GM12892 (cell line): ENCODE measurements at regions not wholly inside any gene's neighbourhood (a gene's known extent, or its start where the extent isn't known, plus 50 kb on each side); places are given as distances from the start of the nearest gene placed in this dataset.
"Not testable (repeated sequence)": the region's sequence is repeated elsewhere in the genome, so short reads cannot be mapped to it uniquely, and the experiment has no call there.

Source experiments
- DNase-seq: peaks from one replicate; pipeline ENCODE4 v3.0.0; 2011; ENCODE audit not compliant: insufficient read length
- FAIRE-seq: peaks from 2 replicates; lab custom pipeline; 2011; peaks lifted over from hg19 to GRCh38; lab: Jason Lieb, UNC
- POLR2A ChIP-seq: IDR thresholded peaks from 2 replicates; pipeline ENCODE4 v1.6.1; 2011; ENCODE audit warnings: low read depth, low read length, control low read depth
- POLR2AphosphoS5 ChIP-seq: IDR thresholded peaks from 2 replicates; pipeline ENCODE4 v1.6.1; 2011; ENCODE audit warnings: low read depth, low read length, control low read depth
- TAF1 ChIP-seq: IDR thresholded peaks from 2 replicates; pipeline ENCODE4 v1.6.1; 2011; ENCODE audit warnings: low read depth, mild to moderate bottlenecking, control low read depth, low read length, borderline replicate concordance

- FAIRE-seq (no peak), DNase-seq (no peak)
- no peak for TF ChIP-seq POLR2A
- no peak for TF ChIP-seq POLR2AphosphoS5
- TF ChIP-seq TAF1, result no peak
Measured at GRCh38 chr13:67410645-67411044, 180.5 kb upstream of the PCDH9 start.

GRCh38 chr13:67408798-67409197 is 178.7 kb upstream of the PCDH9 start:
- FAIRE-seq, result no peak
- TF ChIP-seq TAF1, result no peak
- TF ChIP-seq POLR2AphosphoS5, result no peak
- TF ChIP-seq POLR2A, result no peak
- DNase-seq, result no peak

DNA sequence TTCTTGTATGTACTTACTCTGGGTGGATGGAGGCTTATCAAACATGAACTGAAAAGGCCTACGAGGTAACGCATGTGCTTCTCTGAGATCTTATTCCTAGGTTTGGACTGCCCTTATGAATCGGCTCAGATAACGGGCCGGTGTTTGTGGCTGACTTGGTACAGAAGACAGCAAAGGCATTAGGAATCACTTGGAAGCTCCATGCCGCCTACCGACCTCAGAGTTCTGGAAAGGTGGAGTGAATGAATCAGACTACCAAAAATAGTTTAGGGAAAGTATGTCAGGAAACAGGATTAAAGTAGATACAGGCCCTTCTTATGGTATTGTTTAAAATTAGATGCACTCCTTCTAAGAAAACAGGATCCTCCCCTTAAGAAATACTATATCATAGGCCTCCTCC is 172.4 kb upstream of the PCDH9 start:
- DNase-seq (no peak), FAIRE-seq (no peak)
- TF ChIP-seq TAF1 (no peak), POLR2AphosphoS5 (no peak), POLR2A (no peak)

DNA sequence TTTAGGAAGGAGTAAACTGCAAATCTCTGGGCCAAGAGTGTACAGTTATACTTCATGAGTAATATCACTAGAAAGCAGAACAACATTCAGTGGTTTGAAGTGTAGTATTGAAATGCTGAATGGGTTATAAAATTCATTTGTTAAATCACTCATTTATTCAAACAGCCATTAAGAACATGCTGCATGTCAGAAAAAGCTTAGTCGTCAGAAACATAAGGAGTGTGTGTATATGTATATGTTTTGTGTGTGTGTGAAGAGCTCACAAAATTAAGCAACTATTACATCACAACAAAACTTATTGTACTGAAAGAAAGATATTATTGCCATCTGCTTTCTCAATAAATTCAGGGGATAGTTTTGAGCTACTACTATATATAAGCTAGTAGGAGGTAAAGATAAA is 165.4 kb upstream of the PCDH9 start:
- TF ChIP-seq POLR2AphosphoS5 (no peak), POLR2A (no peak), TAF1 (no peak)
- FAIRE-seq, result no peak
- DNase-seq, result no peak

- FAIRE-seq (no peak), DNase-seq (no peak)
- no peak for TF ChIP-seq POLR2A
- TF ChIP-seq POLR2AphosphoS5, result no peak
- TF ChIP-seq TAF1, result no peak
Measured at GRCh38 chr13:67392014-67392413, 161.9 kb upstream of the PCDH9 start.

DNA sequence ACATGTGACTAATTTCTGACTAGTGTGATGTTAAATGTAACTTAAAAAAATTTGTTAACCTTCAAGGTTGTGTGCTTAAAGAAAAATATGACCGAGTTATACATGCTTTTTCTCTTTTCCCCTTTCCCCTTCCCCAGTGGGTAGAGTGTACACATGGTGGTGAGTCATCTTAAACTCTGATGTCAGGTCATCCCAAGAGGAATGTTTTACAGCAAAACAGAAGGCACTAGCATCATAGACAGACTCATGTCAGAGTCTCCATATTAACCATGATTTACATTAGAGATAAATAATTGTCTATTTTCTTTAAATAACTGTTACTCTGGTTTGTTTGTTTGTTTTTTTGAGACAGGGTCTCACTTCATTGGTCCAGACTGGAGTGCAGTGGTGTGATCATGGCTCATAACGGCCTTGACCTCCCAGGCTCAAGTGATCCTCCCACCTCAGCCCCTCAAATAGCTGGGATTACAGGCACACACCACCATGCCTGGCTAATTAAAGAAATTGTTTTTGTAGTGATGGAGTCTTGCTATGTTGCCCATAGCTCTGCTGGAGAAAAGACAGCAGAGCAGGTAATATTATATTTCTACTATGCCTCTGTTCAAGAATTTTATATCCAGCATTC is 160.4 kb upstream of the PCDH9 start:
- FAIRE-seq (no peak), DNase-seq (no peak)
- no peak for TF ChIP-seq TAF1
- no peak for TF ChIP-seq POLR2A
- no peak for TF ChIP-seq POLR2AphosphoS5

- TF ChIP-seq TAF1 (no peak), POLR2AphosphoS5 (no peak), POLR2A (no peak)
- DNase-seq (no peak), FAIRE-seq (no peak)
Measured at GRCh38 chr13:67389171-67389570, 159.0 kb upstream of the PCDH9 start.

- not testable (repeated sequence) for DNase-seq, FAIRE-seq
Measured at GRCh38 chr13:67383109-67383757, 153.1 kb upstream of the PCDH9 start.

DNA sequence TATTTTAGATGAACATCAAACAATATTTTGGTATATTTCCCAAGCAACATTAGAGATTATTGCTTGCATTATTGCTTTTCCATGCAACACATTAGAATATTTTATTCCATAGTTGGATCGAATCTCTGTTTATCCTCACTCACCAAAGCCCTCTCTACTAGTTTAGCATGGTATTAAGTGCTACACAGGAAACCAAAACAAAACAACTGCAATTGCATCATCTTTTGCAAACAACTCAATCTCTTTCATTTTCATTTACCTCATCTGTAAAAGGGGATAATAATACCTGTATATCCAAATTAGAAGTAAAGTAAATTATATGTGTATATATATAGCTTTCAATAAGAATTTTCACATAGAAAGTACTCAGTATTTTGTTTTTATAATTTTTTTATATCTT is 147.8 kb upstream of the PCDH9 start:
- FAIRE-seq, result no peak
- no peak for TF ChIP-seq TAF1
- no peak for TF ChIP-seq POLR2AphosphoS5
- TF ChIP-seq POLR2A, result no peak
- no peak for DNase-seq

GRCh38 chr13:67374391-67374790 is 144.3 kb upstream of the PCDH9 start:
- no peak for TF ChIP-seq POLR2AphosphoS5
- no peak for FAIRE-seq

GRCh38 chr13:67372868-67373464 is 142.8 kb upstream of the PCDH9 start:
- DNase-seq (no peak), FAIRE-seq (no peak)
- TF ChIP-seq TAF1 (no peak), POLR2AphosphoS5 (no peak), POLR2A (no peak)

More at GRCh38 chr13:67374391-67374790, 144.3 kb upstream of the PCDH9 start:
- DNase-seq, result no peak

DNA sequence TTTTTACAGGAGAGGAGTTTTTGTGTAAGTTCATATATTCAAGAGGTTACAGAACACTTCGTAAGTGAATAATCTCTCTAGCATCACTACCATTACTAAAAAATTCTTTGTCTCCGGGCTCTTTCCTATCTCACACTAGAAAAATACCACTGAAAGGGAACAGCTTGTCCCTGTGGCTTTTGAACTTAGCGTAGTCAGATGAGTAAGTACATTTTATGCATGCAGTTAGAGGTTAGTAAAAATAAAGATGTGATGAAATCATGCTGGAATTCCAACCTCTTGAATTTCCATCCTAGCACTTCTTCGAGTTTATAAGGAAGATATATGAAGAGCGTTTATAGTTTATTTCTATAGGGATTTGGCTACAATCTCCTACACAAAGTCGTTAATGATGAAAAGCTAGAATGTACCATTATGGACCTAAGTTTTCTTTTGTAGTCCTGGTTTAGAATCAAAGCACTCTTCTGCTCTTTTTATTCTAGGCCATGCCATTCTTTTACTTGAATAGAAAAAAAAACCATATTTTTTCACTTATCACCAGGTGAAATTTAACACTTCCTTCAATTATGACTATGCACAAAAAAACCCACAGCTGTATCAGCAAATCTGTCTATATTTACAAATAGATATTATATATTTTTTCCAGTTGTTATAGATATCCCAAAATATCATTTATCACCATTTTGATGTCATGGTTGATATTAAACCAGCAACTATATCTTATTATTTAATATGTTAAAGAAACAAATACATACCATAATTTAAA is 139.9 kb upstream of the PCDH9 start:
- FAIRE-seq (no peak), DNase-seq (no peak)
- TF ChIP-seq POLR2AphosphoS5 (no peak), POLR2A (no peak), TAF1 (no peak)
